Pulmonary artery endothelial cell (primary cell): ENCODE measurements at regions not wholly inside any gene's neighbourhood (a gene's known extent, or its start where the extent isn't known, plus 50 kb on each side); places are given as distances from the start of the nearest gene placed in this dataset.

Experiments
- DNase-seq: peaks from one replicate; pipeline ENCODE4 v3.0.0-alpha.2; 2011; ENCODE audit warnings: low read depth, low spot score

DNA sequence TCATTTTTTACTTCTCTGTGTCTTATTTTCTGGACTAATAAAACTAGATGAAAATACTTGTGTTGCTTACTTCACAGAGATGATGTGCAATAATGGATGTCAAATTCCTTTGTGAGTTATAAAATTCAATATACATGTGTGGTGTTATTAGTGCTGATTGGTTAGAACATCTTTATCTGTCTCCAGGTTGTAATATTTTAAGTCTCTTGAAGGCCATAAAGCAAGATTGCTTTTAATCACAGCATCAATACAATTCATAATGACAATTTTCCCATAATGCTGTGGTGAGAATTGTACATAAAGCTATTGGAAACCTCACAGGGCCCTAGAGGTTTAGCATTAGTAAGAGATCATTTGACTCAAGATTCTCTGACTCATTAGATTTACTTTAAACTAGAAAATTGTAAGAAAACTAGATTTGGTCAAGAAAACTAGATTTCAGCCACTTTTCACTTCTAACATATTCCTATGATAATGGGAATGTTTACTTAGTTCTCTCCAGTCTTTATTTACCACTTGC lies 963.7 kb downstream of the REEP3 start:
- DNase-seq, result no peak

DNA sequence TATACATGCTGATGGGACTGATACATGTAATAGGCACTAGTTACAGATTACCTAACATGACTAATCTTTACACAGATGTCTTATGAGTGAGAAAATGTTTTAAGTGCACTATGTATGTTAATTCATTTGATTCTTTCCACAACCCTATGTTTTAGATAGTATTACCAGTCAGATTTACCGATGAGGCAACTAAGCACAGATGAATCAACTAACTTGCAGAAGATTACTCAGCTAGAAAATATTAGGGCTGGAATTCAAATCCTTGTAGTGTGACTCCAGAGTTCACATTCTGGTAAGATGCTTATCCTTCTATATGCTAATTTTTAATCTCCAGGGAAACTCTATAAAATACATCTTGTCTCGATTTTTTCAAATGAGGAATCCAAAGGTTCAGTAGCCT lies 964.9 kb downstream of the REEP3 start:
- no peak for DNase-seq

DNA sequence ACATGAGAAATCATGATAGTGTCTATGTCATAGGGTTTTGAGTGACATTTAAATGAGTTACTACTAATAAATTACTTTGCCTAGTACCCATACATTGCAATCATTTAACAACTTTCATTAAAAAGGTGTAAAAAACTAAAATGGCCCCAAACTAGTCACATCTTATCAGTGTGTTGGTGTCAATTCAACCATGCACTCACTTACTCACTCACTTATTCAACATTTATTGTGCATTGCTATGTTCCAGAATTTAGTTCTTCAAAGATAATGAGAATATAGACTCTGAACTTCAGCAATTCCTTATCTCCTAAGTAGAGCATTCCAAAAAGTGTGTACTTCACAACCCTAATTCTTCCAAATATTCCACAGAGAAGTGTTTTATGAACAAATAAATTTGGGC lies 965.7 kb downstream of the REEP3 start:
- no peak for DNase-seq

DNA sequence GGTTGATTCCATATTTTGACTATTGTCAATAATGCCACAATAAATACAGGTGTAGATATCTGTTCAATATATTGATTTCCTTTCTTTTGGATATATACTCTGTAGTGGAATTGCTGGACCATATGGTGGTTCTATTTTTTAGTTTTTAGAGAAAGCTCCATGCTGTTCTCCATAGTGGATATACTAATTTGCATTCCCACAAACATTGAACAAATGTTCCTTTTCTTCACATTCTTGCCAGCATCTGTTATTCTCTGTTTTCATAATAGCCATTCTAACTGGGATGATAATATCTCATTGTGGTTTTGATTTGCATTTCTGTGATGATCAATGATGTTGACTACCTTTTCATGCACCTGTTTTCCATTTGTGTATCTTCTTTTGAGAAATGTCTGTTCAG lies 973.7 kb downstream of the REEP3 start:
- no peak for DNase-seq

DNA sequence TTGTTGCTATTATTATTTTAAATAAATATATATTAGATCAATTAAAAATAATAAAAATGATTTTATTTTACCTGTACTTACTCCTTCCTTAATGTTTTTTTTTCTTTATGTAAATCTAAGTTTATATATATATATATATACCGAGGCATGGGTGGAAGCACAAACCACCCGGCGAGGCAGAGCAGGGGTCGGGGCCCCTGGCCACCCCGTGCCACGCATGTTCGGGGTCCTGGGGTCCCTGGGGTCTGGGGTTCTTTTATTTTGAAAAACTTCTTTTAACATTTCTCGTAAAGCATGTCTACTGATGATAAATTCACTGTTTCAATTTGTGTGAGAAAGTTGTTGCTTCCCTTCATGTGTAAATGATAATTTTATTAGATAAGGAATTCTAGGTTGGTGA lies 976.1 kb downstream of the REEP3 start:
- no peak for DNase-seq

DNA sequence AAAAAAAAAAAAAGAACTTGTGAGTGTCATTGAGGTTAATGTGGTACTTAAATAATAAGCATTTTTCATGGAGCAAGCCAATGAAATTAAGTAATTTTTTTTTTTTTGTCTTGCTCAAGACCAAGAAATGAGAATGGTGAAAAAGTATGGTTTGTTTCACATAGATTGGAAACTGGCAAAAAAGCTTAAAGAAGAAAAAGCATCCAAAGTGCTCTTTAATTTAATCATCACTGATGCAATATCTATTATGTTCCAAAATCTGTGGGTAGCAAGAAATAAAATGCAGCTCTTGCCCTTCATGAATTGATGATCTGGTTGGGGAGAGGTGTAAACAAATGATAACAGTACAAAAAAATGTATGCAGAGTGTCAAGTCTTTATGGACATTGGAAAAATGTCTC lies 980.6 kb downstream of the REEP3 start:
- no peak for DNase-seq

DNA sequence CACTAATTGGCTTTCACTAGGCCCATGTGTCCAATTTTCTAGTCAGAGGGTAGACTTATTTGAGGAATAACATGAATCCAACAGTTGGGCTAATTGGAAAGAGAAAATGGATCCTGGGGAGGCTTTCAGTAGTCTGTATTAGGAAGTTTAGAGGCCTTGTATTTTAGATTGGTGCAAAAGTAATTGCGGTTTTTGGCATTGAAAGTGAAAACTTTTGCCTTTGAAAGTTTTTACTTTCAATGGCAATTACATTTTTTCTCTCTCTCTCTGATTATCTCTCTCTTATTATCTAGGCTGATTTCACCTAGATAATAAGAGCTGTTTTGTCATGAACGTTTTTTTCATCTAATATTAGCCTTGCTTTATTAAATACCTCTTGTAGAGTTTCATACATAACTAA lies 981.7 kb downstream of the REEP3 start:
- DNase-seq, result no peak

DNA sequence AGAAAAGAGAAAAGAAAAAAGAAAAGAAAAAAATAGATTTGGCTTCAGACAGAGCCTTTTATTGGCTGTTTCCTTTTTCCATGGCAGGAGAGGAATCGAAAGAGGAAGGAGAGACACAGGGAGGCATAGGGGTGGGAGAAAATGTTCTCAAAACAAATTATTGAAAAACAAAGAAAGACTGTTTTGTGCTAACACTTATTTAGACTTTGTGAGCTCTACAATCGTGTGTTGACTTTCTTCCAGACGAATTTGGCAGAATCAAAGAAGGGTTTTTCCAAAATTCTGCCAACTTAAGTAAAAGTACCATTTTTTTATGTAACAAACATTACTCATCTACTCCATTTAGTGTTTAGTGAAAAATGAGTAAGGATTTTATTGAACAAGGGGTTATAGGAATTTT lies 982.2 kb downstream of the REEP3 start:
- DNase-seq, result no peak

DNA sequence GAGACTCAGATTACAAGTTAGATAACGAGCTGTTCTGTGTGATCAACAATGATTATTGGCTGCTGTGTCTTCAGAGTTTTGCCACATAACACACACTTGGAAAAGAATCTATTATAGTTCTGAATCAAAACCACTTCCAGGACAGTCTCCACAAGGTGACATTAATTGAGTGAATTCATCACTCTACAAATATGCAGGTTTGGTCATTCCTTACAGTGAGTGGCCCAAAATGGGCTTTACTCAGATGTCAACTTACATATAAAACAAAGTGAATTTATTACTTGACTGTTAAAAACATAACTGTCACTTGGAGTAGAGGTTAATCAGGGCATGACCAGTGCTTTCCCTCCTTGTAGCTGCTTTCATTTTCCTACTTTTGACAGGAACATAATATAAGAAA lies 984.3 kb downstream of the REEP3 start:
- no peak for DNase-seq

DNA sequence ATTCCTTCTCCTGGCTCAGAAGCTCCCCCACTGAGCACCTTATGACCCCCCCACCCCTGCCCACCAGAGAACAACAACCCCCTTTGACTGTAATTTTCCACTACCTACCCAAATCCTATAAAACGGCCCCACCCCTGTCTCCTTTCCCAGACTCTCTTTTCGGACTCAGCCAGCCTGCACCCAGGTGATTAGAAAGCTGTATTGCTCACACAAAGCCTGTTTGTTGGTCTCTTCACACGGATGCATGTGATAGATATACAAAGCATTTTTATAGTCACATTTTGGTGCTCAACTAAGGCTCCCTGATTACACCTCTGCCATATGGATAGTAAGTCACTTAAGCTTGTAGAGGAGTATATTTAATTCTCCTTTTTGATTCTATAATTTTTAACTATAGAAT lies 985.8 kb downstream of the REEP3 start:
- no peak for DNase-seq

DNA sequence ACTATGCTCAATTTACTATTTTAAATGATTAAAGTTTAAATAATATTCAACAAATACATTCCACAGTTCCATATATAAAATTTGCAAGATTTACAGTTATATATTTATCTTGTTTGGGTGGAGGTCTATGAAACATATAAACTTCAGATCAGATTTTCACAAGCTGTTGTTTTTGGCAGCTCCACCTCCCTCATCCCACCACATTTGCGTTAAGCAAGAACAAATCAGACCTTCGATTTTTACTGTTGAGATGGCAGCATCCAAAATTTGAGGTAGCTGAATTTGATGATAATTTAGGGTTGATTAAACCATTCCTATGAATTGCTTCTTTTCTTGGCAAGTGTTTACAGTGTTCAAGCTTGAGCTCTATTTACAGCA lies 986.4 kb downstream of the REEP3 start:
- DNase-seq, result no peak

DNA sequence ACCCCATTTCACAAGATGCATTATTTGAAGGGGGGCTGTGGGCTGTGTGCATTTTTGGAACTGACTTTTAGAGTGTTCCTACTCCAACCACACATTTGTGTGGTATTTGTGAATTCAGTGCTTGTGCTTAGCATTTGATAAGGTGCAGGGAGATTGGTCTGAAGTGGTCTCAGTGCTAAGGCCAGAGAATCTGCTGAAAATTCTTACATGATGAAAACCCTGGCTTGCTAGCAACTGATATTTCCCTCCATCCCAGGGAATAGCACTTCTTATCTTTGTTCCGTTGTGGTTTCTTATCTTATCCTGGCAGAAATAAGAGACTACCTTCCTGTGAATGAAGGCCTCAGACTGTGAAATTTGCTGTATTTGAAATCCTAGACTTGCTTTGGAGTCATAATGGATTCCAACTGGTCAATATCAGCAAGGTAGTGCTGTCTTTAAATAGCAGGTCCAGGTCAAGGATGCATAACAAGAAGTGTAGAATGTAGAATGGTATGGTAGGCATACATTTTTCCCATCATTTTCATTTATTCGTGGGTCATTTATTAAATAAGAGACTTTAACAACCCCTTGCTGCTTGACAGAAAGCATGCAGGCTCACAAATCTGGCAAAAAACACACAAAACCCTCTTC lies 986.9 kb downstream of the REEP3 start:
- no peak for DNase-seq

DNA sequence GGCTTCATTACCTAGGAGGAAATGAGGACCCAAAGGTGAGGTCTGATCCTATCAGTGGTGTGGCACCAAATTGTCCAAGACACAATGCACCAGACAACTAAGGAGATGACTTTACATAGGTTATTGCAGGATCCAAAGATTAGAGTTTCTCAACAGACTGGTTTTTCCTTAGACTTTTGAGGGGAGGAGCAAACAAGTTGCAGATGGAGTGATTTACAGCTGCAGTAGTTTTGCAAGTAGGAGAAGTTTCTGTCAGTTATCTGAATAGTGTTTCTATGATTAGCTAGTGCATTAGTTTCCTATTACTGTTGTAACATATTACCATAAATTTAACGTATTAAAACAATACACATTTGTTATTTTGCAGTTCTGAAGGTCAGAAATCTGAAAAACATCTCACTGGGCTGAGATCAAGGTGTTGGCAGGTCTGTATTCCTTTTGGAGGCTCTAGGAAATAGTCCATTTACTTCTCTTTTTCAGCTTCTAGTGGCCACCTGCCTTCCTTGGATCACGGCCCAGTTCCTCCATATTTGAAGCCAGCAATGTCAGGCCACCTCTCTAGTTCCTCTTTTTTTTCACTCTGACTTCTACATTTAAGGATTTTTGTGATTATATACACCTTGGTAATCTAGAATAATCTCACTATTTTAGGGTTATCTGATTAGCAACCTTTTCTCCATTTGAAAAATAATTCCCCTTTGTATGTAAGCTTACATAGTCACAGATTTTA lies 994.9 kb downstream of the REEP3 start:
- DNase-seq, result no peak

DNA sequence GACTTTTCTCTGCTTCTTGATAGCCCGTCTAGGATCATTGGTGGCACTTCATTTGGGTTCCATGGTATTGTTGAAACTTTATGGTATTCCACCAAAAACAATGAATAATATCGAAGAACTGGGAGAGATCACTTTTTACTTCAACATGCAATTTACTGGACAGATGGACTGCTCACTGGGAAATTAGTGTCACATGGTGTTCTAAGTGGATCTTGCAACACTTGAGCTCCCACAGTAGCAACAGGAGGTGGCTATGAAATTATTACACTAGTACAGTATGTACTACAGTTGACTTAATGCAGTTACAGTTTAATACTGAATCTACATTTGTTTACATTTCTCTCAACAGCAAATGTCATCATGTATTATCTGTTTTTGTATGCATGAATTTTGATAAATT lies 997.3 kb downstream of the REEP3 start:
- no peak for DNase-seq

DNA sequence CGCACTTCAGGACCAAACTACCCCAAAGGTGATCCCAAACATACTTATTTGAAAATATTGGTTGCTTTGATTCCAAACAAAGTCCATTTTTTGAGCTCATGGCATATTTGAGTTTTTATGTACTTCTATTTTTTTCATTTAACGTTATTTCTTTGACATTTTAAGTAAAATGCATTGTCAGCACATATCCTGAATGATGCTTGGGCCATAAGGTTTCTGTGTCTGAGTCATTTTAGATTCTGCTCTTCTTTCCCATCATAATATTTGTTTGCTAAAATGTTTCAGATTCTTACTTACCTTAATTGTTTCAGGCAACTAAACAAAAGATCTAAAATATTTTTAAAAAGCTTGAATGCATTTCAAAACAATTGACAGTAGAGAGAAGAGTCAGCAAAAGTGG lies 998.2 kb downstream of the REEP3 start:
- no peak for DNase-seq

DNA sequence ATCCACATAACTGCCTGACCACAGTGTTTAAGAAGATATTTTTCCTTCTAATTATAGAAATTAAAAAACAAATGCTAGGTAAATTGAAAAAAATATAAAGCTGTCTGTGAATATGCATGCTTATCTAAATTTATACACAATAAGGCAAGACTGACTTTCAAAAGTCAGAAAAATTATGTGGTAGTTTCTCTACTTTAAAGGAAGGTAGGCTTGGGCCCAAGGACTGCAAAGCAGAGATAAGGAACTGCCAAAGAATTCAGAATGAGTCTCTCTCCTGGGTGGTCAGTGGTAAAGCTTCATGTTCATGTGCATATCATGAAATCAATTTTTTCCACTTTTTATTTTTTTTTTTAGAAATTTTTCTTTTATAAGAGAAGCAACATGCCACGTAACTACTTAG lies 998.6 kb downstream of the REEP3 start:
- DNase-seq, result no peak

DNA sequence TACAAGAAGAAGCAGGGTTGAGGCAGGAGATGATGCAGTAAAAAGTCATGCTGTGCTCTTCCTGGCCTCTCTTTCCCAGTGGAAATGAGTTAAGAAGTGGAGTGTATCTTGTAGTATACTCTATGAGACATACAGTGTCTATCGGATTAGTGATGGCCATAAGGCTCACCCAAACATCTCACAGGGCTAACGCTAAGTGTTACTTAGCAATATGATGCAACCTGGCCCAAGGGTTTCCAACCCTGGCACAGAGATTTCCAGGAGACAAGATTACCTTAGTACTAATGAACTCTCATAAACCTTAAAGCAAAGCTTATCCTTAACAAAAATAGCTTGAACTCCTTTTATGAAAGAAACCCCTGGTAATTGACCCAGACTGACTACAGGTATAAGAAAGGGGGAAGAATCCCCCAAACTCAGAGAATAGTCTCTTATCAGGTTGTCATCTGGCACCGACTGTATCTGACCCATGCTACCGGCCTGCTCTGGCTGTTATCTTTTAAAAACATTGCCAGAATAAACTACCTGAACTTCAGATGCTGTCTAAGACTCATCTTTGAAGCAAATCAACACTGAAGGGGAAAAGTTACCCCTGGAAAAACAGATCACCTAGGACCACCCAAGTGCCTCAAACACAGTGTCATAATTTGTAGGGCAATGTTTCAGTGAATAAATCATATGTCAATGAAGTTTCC lies 1002.0 kb downstream of the REEP3 start:
- no peak for DNase-seq

DNA sequence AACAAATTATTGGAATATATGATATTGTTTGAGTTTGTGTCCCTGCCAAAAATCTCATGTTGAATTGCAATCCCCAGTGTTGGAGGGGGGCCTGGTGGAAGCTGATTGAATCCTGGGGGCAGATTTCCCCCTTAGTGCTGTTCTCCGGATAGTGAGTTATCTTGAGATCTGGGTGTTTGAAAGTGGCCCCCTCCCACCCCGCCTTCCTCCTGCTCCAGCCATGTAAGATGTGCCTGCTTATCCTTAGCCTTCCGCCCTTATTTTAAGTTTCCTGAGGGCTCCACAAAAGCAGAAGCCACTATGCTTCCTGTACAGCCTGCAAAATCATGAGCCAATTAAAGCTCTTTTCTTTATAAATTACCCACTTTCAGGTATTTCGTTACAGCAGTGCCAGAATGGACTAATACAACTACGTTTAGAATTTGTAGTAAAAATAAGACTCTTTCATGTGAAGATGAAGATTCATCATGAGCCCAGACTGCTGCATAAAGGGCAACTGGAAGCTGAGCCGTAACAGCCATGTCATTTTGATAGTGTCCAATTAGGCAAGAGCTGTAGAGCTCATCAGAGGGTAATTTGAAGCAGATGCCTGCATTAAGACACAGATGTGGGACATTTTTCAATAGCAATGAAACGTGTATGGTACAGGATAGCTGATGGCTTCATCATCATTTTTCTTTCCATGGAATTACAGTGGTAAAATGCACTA lies 1007.2 kb downstream of the REEP3 start:
- DNase-seq, result no peak

DNA sequence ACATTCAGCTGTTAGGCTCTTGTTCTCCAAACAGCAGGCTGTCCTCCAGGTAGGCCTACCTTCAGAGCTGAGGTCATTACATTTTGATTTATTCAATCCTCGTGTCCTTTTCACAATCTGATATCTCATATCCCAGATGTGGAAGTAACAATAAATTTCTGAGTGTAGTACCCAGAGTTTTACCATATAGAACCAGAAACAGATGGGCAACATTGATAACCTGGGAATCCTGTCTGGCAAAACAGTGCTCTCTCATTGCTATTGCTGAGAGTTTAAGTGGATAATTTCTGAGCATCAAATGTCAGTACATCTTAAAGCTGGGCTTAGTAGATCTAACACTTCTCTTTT lies 1007.8 kb downstream of the REEP3 start:
- DNase-seq, result no peak

DNA sequence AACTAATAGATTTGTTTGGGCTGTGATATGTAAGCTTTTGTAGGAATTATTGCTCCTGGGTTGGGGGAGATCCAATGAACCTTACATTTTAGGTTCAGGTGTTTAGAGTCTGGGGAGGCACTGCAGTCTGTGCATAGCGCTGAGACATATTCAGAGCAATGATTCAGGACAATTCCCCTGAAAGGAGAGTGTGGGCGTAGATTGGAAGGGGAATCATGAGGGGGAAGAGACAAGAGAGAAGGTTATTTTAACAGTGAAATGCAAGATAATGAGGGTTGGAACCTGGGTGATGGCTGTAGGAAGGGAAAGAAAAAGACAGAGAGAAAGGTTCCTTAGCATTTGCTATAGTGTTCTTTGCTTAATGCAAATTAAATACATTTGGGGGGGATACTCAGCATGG lies 1013.4 kb downstream of the REEP3 start:
- DNase-seq, result no peak

DNA sequence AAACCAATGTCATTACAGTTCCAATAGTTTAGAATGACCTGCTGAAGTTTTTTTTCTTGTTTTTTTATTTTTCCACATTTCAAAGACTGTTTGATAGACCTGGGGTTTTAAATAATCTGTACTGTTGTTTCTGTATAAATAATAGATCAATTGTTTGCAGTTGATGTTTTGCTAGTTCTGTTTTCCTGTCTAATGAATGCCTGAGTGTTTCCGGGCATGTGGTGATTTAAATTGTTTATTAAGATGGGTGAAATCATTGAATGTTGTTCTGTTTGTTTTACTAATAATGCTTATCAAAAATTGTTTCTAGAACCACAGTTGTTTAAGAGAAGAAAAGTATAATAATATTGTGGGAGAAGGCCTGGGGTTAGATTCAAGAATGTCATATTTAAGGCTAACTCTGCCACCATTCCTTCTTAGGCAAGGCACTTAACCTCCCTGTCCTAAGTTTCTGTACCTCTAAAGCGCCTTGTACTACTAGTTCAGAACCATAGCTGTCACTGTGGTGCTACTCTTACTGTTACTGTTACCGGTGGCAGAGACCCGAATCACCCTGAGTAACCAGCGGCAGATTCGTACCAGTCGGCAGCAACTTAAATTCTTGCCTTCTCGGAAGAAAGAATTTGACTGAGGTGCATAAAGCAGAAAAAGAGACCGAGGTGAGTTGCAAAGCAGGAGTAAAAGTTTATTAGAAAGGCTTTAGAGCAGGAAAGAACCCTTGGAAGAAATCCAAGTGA lies 1014.1 kb downstream of the REEP3 start:
- DNase-seq, result no peak

DNA sequence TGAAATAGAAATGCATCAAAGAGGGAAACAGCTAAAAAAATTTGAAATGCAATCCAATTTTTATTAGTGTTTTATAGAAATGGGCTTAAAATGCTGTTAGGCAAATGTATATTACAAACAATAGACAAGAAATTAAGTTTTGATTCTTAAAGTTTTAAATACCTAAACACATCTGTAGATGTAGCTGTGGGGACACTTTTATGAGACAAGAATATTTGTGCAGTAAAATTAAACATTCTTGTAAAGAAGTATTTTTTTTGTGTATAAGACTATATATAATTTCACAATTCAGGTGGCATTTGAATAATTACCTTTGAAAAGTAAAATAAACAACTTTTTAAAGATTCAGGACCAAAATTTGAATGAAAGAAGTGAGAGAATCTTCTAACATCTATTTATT lies 1015.9 kb downstream of the REEP3 start:
- no peak for DNase-seq
